ENCODE measurements at regions not wholly inside any gene's neighbourhood (a gene's known extent, or its start where the extent isn't known, plus 50 kb on each side); places are given as distances from the start of the nearest gene placed in this dataset.

GRCh38 chr1:157442065-157442464 is 110.2 kb downstream of the FCRL5 start:
- Mint-ChIP-seq H3K4me3 (no peak overlapping the region), H3K9me3 (peaks cover 3% of the 10 kb centered on the region), H3K27ac (peak overlapping the region; percentile 50), H3K36me3 (no peaks in the 10 kb centered on the region), H3K27me3 (no peaks in the 10 kb centered on the region), H3K4me1 (ENCODE audit: unreplicated experiment) (peaks cover 21% of the 10 kb centered on the region)
- no peak for TF ChIP-seq CTCF (conservative IDR thresholded peaks at IDR 0.05)
- DNase-seq (ENCODE audit: extremely low spot score, unreplicated experiment), result no peak

GRCh38 chr1:157439302-157439954 is 112.9 kb downstream of the FCRL5 start:
- no peak for TF ChIP-seq CTCF (conservative IDR thresholded peaks at IDR 0.05)
- DNase-seq (ENCODE audit: extremely low spot score, unreplicated experiment), result no peak
- Mint-ChIP-seq H3K9me3 (peaks cover 3% of the 10 kb centered on the region), H3K36me3 (no peaks in the 10 kb centered on the region), H3K4me1 (ENCODE audit: unreplicated experiment) (peaks cover 21% of the 10 kb centered on the region), H3K4me3 (no peak overlapping the region), H3K27me3 (peaks cover 4% of the 10 kb centered on the region), H3K27ac (no peak overlapping the region)

- Mint-ChIP-seq H3K4me3 (peak overlapping the region; percentile 19), H3K9me3 (peaks cover 3% of the 10 kb centered on the region), H3K36me3 (no peaks in the 10 kb centered on the region), H3K4me1 (ENCODE audit: unreplicated experiment) (peaks cover 21% of the 10 kb centered on the region), H3K27me3 (peaks cover 7% of the 10 kb centered on the region), H3K27ac (peak overlapping the region; percentile 33)
- no peak for DNase-seq (ENCODE audit: extremely low spot score, unreplicated experiment)
- no peak for TF ChIP-seq CTCF (conservative IDR thresholded peaks at IDR 0.05)
Observed at GRCh38 chr1:157438613-157439012, 113.7 kb downstream of the FCRL5 start.

GRCh38 chr1:157438146-157438545 is 114.2 kb downstream of the FCRL5 start:
- H3K27me3 Mint-ChIP-seq, result peaks cover 9% of the 10 kb centered on the region
- H3K36me3 Mint-ChIP-seq, result no peaks in the 10 kb centered on the region
- no peak for TF ChIP-seq CTCF (conservative IDR thresholded peaks at IDR 0.05)
- H3K27ac Mint-ChIP-seq, result peak overlapping the region; percentile 33
- H3K4me3 Mint-ChIP-seq, result no peak overlapping the region
- peaks cover 21% of the 10 kb centered on the region for H3K4me1 Mint-ChIP-seq (ENCODE audit: unreplicated experiment)
- no peak for DNase-seq (ENCODE audit: extremely low spot score, unreplicated experiment)
- peaks cover 3% of the 10 kb centered on the region for H3K9me3 Mint-ChIP-seq

- no peaks in the 10 kb centered on the region for H3K36me3 Mint-ChIP-seq
- no peak overlapping the region for H3K27ac Mint-ChIP-seq
- DNase-seq (ENCODE audit: extremely low spot score, unreplicated experiment), result no peak
- H3K27me3 Mint-ChIP-seq, result peaks cover 9% of the 10 kb centered on the region
- peaks cover 3% of the 10 kb centered on the region for H3K9me3 Mint-ChIP-seq
- peaks cover 17% of the 10 kb centered on the region for H3K4me1 Mint-ChIP-seq (ENCODE audit: unreplicated experiment)
- TF ChIP-seq CTCF (conservative IDR thresholded peaks at IDR 0.05), result no peak
- no peak overlapping the region for H3K4me3 Mint-ChIP-seq
Observed at GRCh38 chr1:157437296-157437695, 115.0 kb downstream of the FCRL5 start.
